ENCODE measurements at regions not wholly inside any gene's neighbourhood (a gene's known extent, or its start where the extent isn't known, plus 50 kb on each side); places are given as distances from the start of the nearest gene placed in this dataset.

DNA sequence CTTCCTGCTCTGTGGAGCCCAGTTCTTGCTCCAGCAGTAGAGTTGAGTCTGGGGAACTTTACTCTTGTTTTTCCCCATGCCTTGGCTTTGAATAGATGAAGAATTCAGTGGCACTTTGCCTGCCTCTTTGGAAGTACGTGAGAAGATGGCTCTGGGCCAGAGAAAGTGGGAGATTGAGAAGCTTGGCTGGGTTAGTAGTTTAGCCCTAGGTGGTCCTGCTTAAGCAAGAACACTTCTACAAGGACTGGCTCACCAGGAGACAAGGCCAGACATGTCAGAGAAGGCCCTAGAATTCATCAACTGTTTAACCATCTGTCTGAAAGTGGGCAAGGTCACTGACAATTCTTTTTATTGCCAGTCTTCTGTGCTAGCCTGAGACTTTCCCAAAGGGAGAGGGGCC is 410.3 kb downstream of the TYW1 start:
- TF ChIP-seq POLR2AphosphoS5 (IDR thresholded peaks at IDR 0.05; ENCODE audit: low read depth) (no peak), CTCF (conservative IDR thresholded peaks at IDR 0.05; ENCODE audit: low read depth in 2 of 2) (no peak), EZH2phosphoT487 (IDR thresholded peaks at IDR 0.05; ENCODE audit: unreplicated experiment) (no peak), CREB1 (CRISPR knock-in tag; IDR thresholded peaks at IDR 0.05; ENCODE audit: low read depth) (no peak), ZNF331 (CRISPR knock-in tag; IDR thresholded peaks at IDR 0.05; ENCODE audit: low read depth) (no peak), EZH2 (IDR thresholded peaks at IDR 0.05; ENCODE audit: low read depth, unreplicated experiment) (no peak), JUNB (IDR thresholded peaks at IDR 0.05; ENCODE audit: unreplicated experiment) (no peak), NANOG (IDR thresholded peaks at IDR 0.05; ENCODE audit: borderline replicate concordance) (no peak), STAT1 (IDR thresholded peaks at IDR 0.05; ENCODE audit: unreplicated experiment) (no peak), ETS1 (IDR thresholded peaks at IDR 0.05) (no peak), ZNF114 (CRISPR knock-in tag; IDR thresholded peaks at IDR 0.05) (no peak), ZNF462 (CRISPR knock-in tag; IDR thresholded peaks at IDR 0.05) (no peak)
- TF ChIP-seq, protein P1, sequence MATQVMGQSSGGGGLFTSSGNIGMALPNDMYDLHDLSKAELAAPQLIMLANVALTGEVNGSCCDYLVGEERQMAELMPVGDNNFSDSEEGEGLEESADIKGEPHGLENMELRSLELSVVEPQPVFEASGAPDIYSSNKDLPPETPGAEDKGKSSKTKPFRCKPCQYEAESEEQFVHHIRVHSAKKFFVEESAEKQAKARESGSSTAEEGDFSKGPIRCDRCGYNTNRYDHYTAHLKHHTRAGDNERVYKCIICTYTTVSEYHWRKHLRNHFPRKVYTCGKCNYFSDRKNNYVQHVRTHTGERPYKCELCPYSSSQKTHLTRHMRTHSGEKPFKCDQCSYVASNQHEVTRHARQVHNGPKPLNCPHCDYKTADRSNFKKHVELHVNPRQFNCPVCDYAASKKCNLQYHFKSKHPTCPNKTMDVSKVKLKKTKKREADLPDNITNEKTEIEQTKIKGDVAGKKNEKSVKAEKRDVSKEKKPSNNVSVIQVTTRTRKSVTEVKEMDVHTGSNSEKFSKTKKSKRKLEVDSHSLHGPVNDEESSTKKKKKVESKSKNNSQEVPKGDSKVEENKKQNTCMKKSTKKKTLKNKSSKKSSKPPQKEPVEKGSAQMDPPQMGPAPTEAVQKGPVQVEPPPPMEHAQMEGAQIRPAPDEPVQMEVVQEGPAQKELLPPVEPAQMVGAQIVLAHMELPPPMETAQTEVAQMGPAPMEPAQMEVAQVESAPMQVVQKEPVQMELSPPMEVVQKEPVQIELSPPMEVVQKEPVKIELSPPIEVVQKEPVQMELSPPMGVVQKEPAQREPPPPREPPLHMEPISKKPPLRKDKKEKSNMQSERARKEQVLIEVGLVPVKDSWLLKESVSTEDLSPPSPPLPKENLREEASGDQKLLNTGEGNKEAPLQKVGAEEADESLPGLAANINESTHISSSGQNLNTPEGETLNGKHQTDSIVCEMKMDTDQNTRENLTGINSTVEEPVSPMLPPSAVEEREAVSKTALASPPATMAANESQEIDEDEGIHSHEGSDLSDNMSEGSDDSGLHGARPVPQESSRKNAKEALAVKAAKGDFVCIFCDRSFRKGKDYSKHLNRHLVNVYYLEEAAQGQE (IDR thresholded peaks at IDR 0.05; ENCODE audit: unreplicated experiment) = no peak
